DOHH2 (cell line): ENCODE measurements at regions not wholly inside any gene's neighbourhood (a gene's known extent, or its start where the extent isn't known, plus 50 kb on each side); places are given as distances from the start of the nearest gene placed in this dataset.

Source experiments
- H3F3A ChIP-seq: fragments of 200-600 bp; sonication (generic), shearing (Covaris generic); 2 replicates; pipeline ENCODE4 v1.6.0; 2016; ENCODE audit warnings: antibody characterized with exemption, mild to moderate bottlenecking; ENCODE audit not compliant: control insufficient read depth, insufficient read depth
- H3K27ac ChIP-seq: fragments of 200-600 bp; sonication (generic); 2 replicates; pipeline ENCODE4 v1.5.1; 2014; ENCODE audit warnings: low read depth, mild to moderate bottlenecking, low read length, moderate library complexity
- H3K27me3 ChIP-seq: fragments of 200-600 bp; sonication (generic); 2 replicates; pipeline ENCODE4 v1.6.1; 2014; ENCODE audit warnings: mild to moderate bottlenecking, low read length, mixed read lengths; ENCODE audit not compliant: control insufficient read depth
- H3K36me3 ChIP-seq: fragments of 200-600 bp; sonication (generic); 2 replicates; pipeline ENCODE4 v1.6.1; 2014; ENCODE audit warnings: mild to moderate bottlenecking, low read length, moderate library complexity, mixed read lengths; ENCODE audit not compliant: control insufficient read depth
- H3K4me1 ChIP-seq: fragments of 200-600 bp; sonication (generic); 2 replicates; pipeline ENCODE4 v1.6.1; 2014; ENCODE audit warnings: mild to moderate bottlenecking, low read length, mixed read lengths; ENCODE audit not compliant: control insufficient read depth
- H3K4me2 ChIP-seq: fragments of 200-600 bp; sonication (generic); 2 replicates; pipeline ENCODE4 v1.6.0; 2014; ENCODE audit warnings: mild to moderate bottlenecking, low read length, moderate library complexity
- H3K4me3 ChIP-seq: fragments of 200-600 bp; sonication (generic); 2 replicates; pipeline ENCODE4 v1.5.1; 2014; ENCODE audit warnings: mild to moderate bottlenecking, low read length, mixed read lengths
- H3K79me2 ChIP-seq: fragments of 200-600 bp; sonication (generic); 2 replicates; pipeline ENCODE4 v1.6.1; 2014; ENCODE audit warnings: mild to moderate bottlenecking, low read length, mixed read lengths; ENCODE audit not compliant: control insufficient read depth
- H3K9me2 ChIP-seq: fragments of 200-600 bp; sonication (generic); replicated peaks from 2 replicates; pipeline ENCODE4 v1.6.1; 2014; ENCODE audit warnings: mild to moderate bottlenecking, low read length, mixed read lengths; ENCODE audit not compliant: control insufficient read depth
- H3K9me3 ChIP-seq: fragments of 200-600 bp; sonication (generic); 2 replicates; pipeline ENCODE4 v1.6.1; 2014; ENCODE audit warnings: antibody characterized with exemption, low read length, mixed read lengths; ENCODE audit not compliant: control insufficient read depth, insufficient read depth
- H4K20me1 ChIP-seq: fragments of 200-600 bp; sonication (generic); 2 replicates; pipeline ENCODE4 v1.6.0; 2014; ENCODE audit warnings: low read depth, mild to moderate bottlenecking, antibody characterized with exemption, low read length, moderate library complexity; ENCODE audit not compliant: control insufficient read depth, insufficient read depth
- EZH2phosphoT487 ChIP-seq: fragments of 200-600 bp; sonication (generic); IDR thresholded peaks from 2 replicates; pipeline ENCODE4 v1.6.1; 2017; ENCODE audit warnings: borderline replicate concordance, mild to moderate bottlenecking, antibody characterized with exemption, low read length, moderate library complexity, mixed read lengths
- TF ChIP-seq, protein P1 (sequence below): fragments of 200-600 bp; sonication (generic); IDR thresholded peaks from one replicate; pipeline ENCODE4 v1.5.1; 2014; ENCODE audit warnings: antibody characterized with exemption, mild to moderate bottlenecking, low read depth, low read length; ENCODE audit not compliant: poor library complexity, severe bottlenecking

DNA sequence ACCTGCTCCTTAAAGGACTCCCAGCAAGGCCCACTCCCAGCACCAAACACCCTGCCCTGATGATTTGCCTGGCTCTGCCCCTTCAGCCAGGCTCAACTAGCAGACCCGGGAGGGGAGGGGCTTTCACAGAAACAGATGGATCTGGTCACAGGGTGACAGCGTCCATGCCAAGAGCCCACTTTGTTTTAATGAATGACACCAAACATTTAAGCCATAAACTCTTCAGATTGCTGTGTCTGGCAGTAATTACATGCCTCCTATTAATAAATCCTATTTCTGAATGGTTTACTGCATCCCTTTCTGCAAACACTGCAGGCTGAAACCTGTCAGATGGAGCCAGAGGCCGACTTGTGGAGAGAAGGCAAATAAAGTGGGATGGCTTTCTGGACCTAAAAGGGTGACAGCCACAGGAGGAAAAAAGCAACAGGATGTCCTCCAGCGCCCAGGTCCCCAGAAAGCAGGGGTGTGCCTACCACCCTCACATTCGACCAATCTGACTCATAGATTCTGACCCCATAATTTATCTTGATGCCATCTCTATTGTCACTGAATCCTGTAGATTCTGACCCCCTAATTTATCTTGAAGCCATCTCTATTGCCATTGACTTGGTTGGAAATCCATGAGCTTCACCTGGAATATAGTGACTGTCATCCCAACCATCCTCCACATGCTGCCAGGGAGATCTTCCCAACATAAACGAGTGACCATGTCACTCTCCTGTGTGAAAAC is 200.9 kb downstream of the PLPP3 start:
- Histone ChIP-seq H3K9me2 (no peaks in the 10 kb centered on the region), H4K20me1 (no peaks in the 10 kb centered on the region), H3K27me3 (no peaks in the 10 kb centered on the region; the same call in 1 of the 2 replicates), H3K9me3 (no peaks in the 10 kb centered on the region), H3K4me3 (no peak overlapping the region), H3K4me1 (no peaks in the 10 kb centered on the region), H3K79me2 (no peaks in the 10 kb centered on the region), H3K4me2 (no peak overlapping the region), H3K27ac (no peak overlapping the region), H3F3A (no peaks in the 10 kb centered on the region), H3K36me3 (no peaks in the 10 kb centered on the region)
- TF ChIP-seq EZH2phosphoT487 = no peak
- TF ChIP-seq, protein P1, sequence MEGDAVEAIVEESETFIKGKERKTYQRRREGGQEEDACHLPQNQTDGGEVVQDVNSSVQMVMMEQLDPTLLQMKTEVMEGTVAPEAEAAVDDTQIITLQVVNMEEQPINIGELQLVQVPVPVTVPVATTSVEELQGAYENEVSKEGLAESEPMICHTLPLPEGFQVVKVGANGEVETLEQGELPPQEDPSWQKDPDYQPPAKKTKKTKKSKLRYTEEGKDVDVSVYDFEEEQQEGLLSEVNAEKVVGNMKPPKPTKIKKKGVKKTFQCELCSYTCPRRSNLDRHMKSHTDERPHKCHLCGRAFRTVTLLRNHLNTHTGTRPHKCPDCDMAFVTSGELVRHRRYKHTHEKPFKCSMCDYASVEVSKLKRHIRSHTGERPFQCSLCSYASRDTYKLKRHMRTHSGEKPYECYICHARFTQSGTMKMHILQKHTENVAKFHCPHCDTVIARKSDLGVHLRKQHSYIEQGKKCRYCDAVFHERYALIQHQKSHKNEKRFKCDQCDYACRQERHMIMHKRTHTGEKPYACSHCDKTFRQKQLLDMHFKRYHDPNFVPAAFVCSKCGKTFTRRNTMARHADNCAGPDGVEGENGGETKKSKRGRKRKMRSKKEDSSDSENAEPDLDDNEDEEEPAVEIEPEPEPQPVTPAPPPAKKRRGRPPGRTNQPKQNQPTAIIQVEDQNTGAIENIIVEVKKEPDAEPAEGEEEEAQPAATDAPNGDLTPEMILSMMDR = no peak

DNA sequence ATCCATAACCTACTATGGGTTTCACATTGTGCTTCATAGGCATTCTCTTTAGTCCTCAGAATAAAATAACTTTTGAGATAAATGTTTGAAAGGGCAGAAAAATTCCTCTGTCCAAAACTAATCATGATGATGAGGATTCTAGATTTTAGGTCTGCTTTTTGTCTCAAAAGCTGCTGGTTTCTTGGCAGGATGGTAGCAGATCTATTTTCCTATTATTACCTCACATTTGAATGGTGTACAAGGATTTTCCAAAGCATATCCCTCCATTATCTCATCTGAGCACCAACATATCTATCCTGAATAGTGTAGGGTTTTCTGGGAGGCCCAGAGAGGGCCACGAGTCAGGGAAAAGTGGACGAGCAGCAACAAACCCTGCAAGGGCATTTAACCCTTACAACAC is 201.9 kb downstream of the PLPP3 start:
- Histone ChIP-seq H3K4me1 (no peaks in the 10 kb centered on the region), H3K79me2 (no peaks in the 10 kb centered on the region), H3K4me2 (no peak overlapping the region), H3K4me3 (no peak overlapping the region), H3K27me3 (no peaks in the 10 kb centered on the region; the same call in 1 of the 2 replicates), H3F3A (no peaks in the 10 kb centered on the region), H3K9me2 (no peaks in the 10 kb centered on the region), H3K9me3 (no peaks in the 10 kb centered on the region), H3K27ac (no peak overlapping the region), H3K36me3 (no peaks in the 10 kb centered on the region), H4K20me1 (no peaks in the 10 kb centered on the region)
- TF ChIP-seq EZH2phosphoT487 = no peak
- TF ChIP-seq, protein P1 = no peak

DNA sequence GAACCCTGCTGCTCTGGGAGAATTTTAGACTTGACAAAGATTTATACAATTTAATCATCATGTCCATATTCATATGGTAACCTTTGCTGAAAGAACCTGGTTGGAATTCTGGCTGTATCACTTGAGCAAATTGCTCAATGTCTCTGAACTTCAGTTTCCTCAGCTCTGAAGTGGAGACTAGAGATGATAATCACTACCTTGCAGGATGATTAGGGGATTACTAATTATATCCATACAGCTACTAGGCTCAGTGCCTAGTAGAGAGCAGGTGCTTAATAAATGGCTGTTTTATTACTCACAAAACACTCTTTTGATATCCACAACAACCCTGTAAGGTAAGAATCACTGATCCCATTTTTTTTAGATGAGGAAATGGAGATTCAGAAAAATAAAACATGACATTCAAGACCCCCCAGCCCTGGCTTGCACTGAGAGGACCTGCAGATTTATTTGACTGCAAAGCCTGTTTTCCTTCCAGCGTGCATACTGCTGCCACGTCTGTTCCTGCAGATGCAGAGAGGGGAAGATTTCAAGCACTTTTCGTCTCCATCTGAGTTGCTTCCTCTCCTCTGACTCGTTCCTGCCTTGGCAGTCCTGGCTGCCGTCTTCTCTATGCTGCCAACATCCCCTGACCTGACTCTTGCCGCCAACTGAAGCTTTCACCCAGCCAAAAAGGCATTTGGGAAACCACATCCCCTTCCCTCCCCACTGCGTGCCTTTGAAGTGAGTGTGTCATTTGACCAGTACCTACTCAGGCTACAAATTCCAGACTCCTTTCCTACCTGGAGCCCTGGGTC is 203.0 kb downstream of the PLPP3 start:
- Histone ChIP-seq H3K4me3 (no peak overlapping the region), H3K4me1 (no peaks in the 10 kb centered on the region), H3K4me2 (no peak overlapping the region), H3F3A (no peaks in the 10 kb centered on the region), H4K20me1 (no peaks in the 10 kb centered on the region), H3K36me3 (no peaks in the 10 kb centered on the region), H3K9me2 (no peaks in the 10 kb centered on the region), H3K79me2 (no peaks in the 10 kb centered on the region), H3K27me3 (no peaks in the 10 kb centered on the region; the same call in 1 of the 2 replicates), H3K27ac (no peak overlapping the region), H3K9me3 (no peaks in the 10 kb centered on the region)
- TF ChIP-seq, protein P1 = no peak
- no peak for TF ChIP-seq EZH2phosphoT487
